Hepatocyte (in vitro differentiated cells): ENCODE measurements at regions not wholly inside any gene's neighbourhood (a gene's known extent, or its start where the extent isn't known, plus 50 kb on each side); places are given as distances from the start of the nearest gene placed in this dataset.
"Not testable (repeated sequence)": the region's sequence is repeated elsewhere in the genome, so short reads cannot be mapped to it uniquely, and the experiment has no call there.

Source experiments
- DNase-seq: peaks from one replicate; pipeline ENCODE4 v3.0.0-alpha.2; 2016; ENCODE audit warnings: low spot score
- H2AFZ ChIP-seq: fragments of 200-600 bp; sonication (generic); 2 replicates; pipeline ENCODE4 v1.6.0; 2016; ENCODE audit warnings: antibody characterized with exemption, mild to moderate bottlenecking
- H3K27ac ChIP-seq: fragments of 200-600 bp; sonication (generic); 2 replicates; pipeline ENCODE4 v1.5.1; 2016; ENCODE audit warnings: mild to moderate bottlenecking
- H3K27me3 ChIP-seq: fragments of 200-600 bp; sonication (generic); 2 replicates; pipeline ENCODE4 v1.6.1; 2016
- H3K36me3 ChIP-seq: fragments of 200-600 bp; sonication (generic); replicated peaks from 2 replicates; pipeline ENCODE4 v1.5.1; 2016; ENCODE audit warnings: low read depth; ENCODE audit not compliant: insufficient read depth
- H3K4me1 ChIP-seq: fragments of 200-600 bp; sonication (generic); 2 replicates; pipeline ENCODE4 v1.5.1; 2016; ENCODE audit warnings: mild to moderate bottlenecking, moderate library complexity; ENCODE audit not compliant: insufficient read depth
- H3K4me2 ChIP-seq: fragments of 200-600 bp; sonication (generic); 2 replicates; pipeline ENCODE4 v1.6.0; 2016
- H3K4me3 ChIP-seq: fragments of 200-600 bp; sonication (generic); 2 replicates; pipeline ENCODE4 v1.5.1; 2016; ENCODE audit warnings: mild to moderate bottlenecking
- H3K79me2 ChIP-seq: fragments of 200-600 bp; sonication (generic); 2 replicates; pipeline ENCODE4 v1.6.0; 2017; ENCODE audit warnings: mild to moderate bottlenecking
- H3K9me2 ChIP-seq: fragments of 200-600 bp; sonication (generic); replicated peaks from 2 replicates; pipeline ENCODE4 v1.6.0; 2017; ENCODE audit warnings: mild to moderate bottlenecking; ENCODE audit not compliant: insufficient read depth
- H3K9me3 ChIP-seq: fragments of 200-600 bp; sonication (generic); 2 replicates; pipeline ENCODE4 v1.5.1; 2016; ENCODE audit warnings: low read depth, mild to moderate bottlenecking
- H4K20me1 ChIP-seq: fragments of 200-600 bp; sonication (generic); 2 replicates; pipeline ENCODE4 v1.6.0; 2016; ENCODE audit warnings: mild to moderate bottlenecking; ENCODE audit not compliant: insufficient read depth, poor library complexity, severe bottlenecking
- CTCF ChIP-seq: fragments of 200-600 bp; sonication (generic); IDR thresholded peaks from 2 replicates; pipeline ENCODE4 v1.5.1; 2016; ENCODE audit warnings: antibody characterized with exemption, mild to moderate bottlenecking; ENCODE audit not compliant: poor library complexity
- EZH2 ChIP-seq: fragments of 200-600 bp; sonication (generic); IDR thresholded peaks from 2 replicates; pipeline ENCODE4 v1.6.1; 2016; ENCODE audit warnings: antibody characterized with exemption, mild to moderate bottlenecking, borderline replicate concordance
- EZH2phosphoT487 ChIP-seq: fragments of 200-600 bp; sonication (generic); IDR thresholded peaks from one replicate; pipeline ENCODE4 v1.6.1; 2018; ENCODE audit warnings: antibody characterized with exemption, mild to moderate bottlenecking, low read depth, moderate library complexity; ENCODE audit not compliant: unreplicated experiment, severe bottlenecking
- WGBS: methylation state at CpG from one replicate; pipeline ENCODE4 v1.1.6; 2016; ENCODE audit warnings: low lambda C conversion rate; ENCODE audit errors: missing lambda C conversion rate; 5-methylcytosine and 5-hydroxymethylcytosine counted together

- Histone ChIP-seq H3K9me2 (no peaks in the 10 kb centered on the region), H3K27me3 (no peaks in the 10 kb centered on the region), H3K4me3 (no peak overlapping the region), H2AFZ (no peak overlapping the region), H3K4me1 (peaks cover 10% of the 10 kb centered on the region), H3K79me2 (no peaks in the 10 kb centered on the region), H3K9me3 (no peaks in the 10 kb centered on the region), H3K27ac (no peak overlapping the region), H3K36me3 (no peaks in the 10 kb centered on the region), H3K4me2 (no peak overlapping the region), H4K20me1 (no peaks in the 10 kb centered on the region)
- DNase-seq = no peak
- TF ChIP-seq CTCF = no peak
- no peak for TF ChIP-seq EZH2
- TF ChIP-seq EZH2phosphoT487 = no peak
Measured at GRCh38 chr5:102627315-102627714, 127.8 kb upstream of the PAM start.

GRCh38 chr5:102628441-102629175 is 126.5 kb upstream of the PAM start:
- no peak overlapping the region for H3K4me2 ChIP-seq
- H3K27ac ChIP-seq = no peak overlapping the region

GRCh38 chr5:102629827-102630605 is 125.1 kb upstream of the PAM start:
- no peak overlapping the region for H3K4me3 ChIP-seq
- peaks cover 2% of the 10 kb centered on the region for H3K4me1 ChIP-seq
- no peaks in the 10 kb centered on the region for H3K9me3 ChIP-seq
- H3K36me3 ChIP-seq = no peaks in the 10 kb centered on the region
- TF ChIP-seq EZH2 (no peak), EZH2phosphoT487 (no peak), CTCF (no peak)
- H3K79me2 ChIP-seq = no peaks in the 10 kb centered on the region
- H3K27ac ChIP-seq = no peak overlapping the region
- H3K27me3 ChIP-seq = no peaks in the 10 kb centered on the region
- H3K4me2 ChIP-seq = no peak overlapping the region
- no peak overlapping the region for H2AFZ ChIP-seq
- no peaks in the 10 kb centered on the region for H3K9me2 ChIP-seq
- WGBS = 91% methylated on average over 4 of the region's 4 CpGs
- DNase-seq = no peak
- no peaks in the 10 kb centered on the region for H4K20me1 ChIP-seq

More at GRCh38 chr5:102628441-102629175, 126.5 kb upstream of the PAM start:
- H3K27me3 ChIP-seq = no peaks in the 10 kb centered on the region
- H3K4me3 ChIP-seq = no peak overlapping the region
- H2AFZ ChIP-seq = no peak overlapping the region
- no peaks in the 10 kb centered on the region for H3K36me3 ChIP-seq
- TF ChIP-seq CTCF = no peak
- TF ChIP-seq EZH2 = no peak
- no peak for TF ChIP-seq EZH2phosphoT487
- 84% methylated on average over 3 of the region's 3 CpGs for WGBS
- H3K9me3 ChIP-seq = no peaks in the 10 kb centered on the region
- H3K79me2 ChIP-seq = no peaks in the 10 kb centered on the region
- peak; percentile 21 for DNase-seq
- H4K20me1 ChIP-seq = no peaks in the 10 kb centered on the region
- no peaks in the 10 kb centered on the region for H3K9me2 ChIP-seq
- peaks cover 10% of the 10 kb centered on the region for H3K4me1 ChIP-seq

GRCh38 chr5:102635399-102635798 is 119.7 kb upstream of the PAM start:
- not testable (repeated sequence) for H3K4me3 ChIP-seq, H3K36me3 ChIP-seq, H4K20me1 ChIP-seq, H3K9me3 ChIP-seq, H3K9me2 ChIP-seq, H3K27ac ChIP-seq, H3K4me1 ChIP-seq, H3K27me3 ChIP-seq, H3K79me2 ChIP-seq, H3K4me2 ChIP-seq, H2AFZ ChIP-seq, DNase-seq
- 81% methylated on average over 1 of the region's 1 CpG for WGBS
